Body of pancreas (tissue), 4 donors: ENCODE measurements at regions not wholly inside any gene's neighbourhood (a gene's known extent, or its start where the extent isn't known, plus 50 kb on each side); places are given as distances from the start of the nearest gene placed in this dataset.

ENCODE experiments used
- ATAC-seq: fragments of 150-250 bp; one replicate; pipeline ENCODE4 v1.9.1; 2016
- DNase-seq, 4 donors: peaks; one replicate each; pipeline ENCODE4 v3.0.0-alpha.2; 2019
- H3K27ac ChIP-seq, 4 donors: fragments of 200-600 bp; sonication (generic); 1 replicate in 3 of 4; 2 replicates in 1 of 4; pipeline versions ENCODE4 v1.5.1 to v1.6.1; 2016 to 2019; ENCODE audit warnings: mild to moderate bottlenecking in 1 of 4, mixed read lengths in 1 of 4, moderate library complexity in 1 of 4
- H3K27me3 ChIP-seq, 2 donors: fragments of 200-600 bp; sonication (generic); one replicate each; pipeline ENCODE4 v1.6.0; 2016; ENCODE audit warnings: mild to moderate bottlenecking in 1 of 2
- H3K36me3 ChIP-seq, 2 donors: fragments of 200-600 bp; sonication (generic); replicated peaks in 1 of 2; 2 replicates each; pipeline ENCODE4 v1.5.1; 2016; ENCODE audit warnings: low read depth in 2 of 2; ENCODE audit not compliant: insufficient read depth in 1 of 2
- H3K4me1 ChIP-seq: fragments of 200-600 bp; sonication (generic); one replicate; pipeline ENCODE4 v1.6.0; 2016
- H3K4me3 ChIP-seq, 2 donors: fragments of 200-600 bp; sonication (generic); 1 replicate in 1 of 2; 2 replicates in 1 of 2; pipeline ENCODE4 v1.5.1; 2016 to 2019
- H3K9me3 ChIP-seq, 3 donors: fragments of 200-600 bp; sonication (generic); 1 replicate in 2 of 3; 2 replicates in 1 of 3; pipeline ENCODE4 v1.5.1; 2016
- POLR2A ChIP-seq, 3 donors: fragments of 450-650 bp; IDR thresholded peaks; one replicate each; pipeline ENCODE4 v1.6.1; 2016; ENCODE audit warnings: antibody characterized with exemption in 3 of 3, mild to moderate bottlenecking in 2 of 3
- WGBS, 2 donors: methylation state at CpG; one replicate each; pipeline ENCODE4 v1.1.5; 2017; 5-methylcytosine and 5-hydroxymethylcytosine counted together
- intact Hi-C: fragments of 100-400 bp; cut with DNase I; formaldehyde crosslinking; loops from one replicate; pipeline ENCODE4 v1.15.1; 2023
- TF ChIP-seq, protein P1 (sequence below), 7 experiments: fragments of 450-650 bp in 4 of 7; fragments of 200-600 bp in 3 of 7; sonication (generic) in 3 of 7; IDR thresholded peaks; one replicate each; pipeline ENCODE4 v1.5.1; 2016 to 2019; ENCODE audit warnings: antibody characterized with exemption in 7 of 7

- Histone ChIP-seq H3K4me3 (no peak overlapping the region), H3K9me3 (no peaks in the 10 kb centered on the region), H3K27me3 (no peaks in the 10 kb centered on the region), H3K36me3 (no peaks in the 10 kb centered on the region), H3K4me1 (no peaks in the 10 kb centered on the region), H3K27ac (no peak overlapping the region)
- no peak for ATAC-seq
- TF ChIP-seq, protein P1, sequence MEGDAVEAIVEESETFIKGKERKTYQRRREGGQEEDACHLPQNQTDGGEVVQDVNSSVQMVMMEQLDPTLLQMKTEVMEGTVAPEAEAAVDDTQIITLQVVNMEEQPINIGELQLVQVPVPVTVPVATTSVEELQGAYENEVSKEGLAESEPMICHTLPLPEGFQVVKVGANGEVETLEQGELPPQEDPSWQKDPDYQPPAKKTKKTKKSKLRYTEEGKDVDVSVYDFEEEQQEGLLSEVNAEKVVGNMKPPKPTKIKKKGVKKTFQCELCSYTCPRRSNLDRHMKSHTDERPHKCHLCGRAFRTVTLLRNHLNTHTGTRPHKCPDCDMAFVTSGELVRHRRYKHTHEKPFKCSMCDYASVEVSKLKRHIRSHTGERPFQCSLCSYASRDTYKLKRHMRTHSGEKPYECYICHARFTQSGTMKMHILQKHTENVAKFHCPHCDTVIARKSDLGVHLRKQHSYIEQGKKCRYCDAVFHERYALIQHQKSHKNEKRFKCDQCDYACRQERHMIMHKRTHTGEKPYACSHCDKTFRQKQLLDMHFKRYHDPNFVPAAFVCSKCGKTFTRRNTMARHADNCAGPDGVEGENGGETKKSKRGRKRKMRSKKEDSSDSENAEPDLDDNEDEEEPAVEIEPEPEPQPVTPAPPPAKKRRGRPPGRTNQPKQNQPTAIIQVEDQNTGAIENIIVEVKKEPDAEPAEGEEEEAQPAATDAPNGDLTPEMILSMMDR (IDR thresholded peaks at IDR 0.05), result no peak
- no peak for TF ChIP-seq POLR2A (IDR thresholded peaks at IDR 0.05)
- 43 to 61% methylated on average over 6 of the region's 6 CpGs for WGBS, 2 donors
- intact Hi-C loops, result no loop called here
- DNase-seq, result no peak
Measured at GRCh38 chr13:95367309-95367843, 66.1 kb upstream of the ABCC4 start.

DNA sequence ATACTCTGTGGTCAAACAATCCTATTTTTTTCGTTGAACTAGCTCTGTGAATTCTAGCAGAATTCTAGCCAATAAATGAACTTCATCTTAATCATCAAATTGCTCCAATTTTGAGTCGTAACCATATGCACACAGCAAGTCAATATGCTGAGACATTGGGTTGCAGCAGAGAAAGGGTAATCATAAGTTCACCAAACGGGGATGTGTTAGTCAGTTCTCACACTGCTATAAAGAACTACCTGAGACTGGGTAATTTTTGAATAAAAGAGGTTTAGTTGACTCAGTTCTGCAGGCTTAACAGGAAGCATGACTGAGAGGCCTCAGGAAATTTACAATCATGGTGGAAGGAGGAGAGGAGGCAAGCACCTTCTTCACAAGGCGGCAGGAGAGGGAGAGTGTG is 67.7 kb upstream of the ABCC4 start:
- no peak for ATAC-seq
- no peak overlapping the region for H3K4me3 ChIP-seq
- H3K4me1 ChIP-seq, result no peaks in the 10 kb centered on the region
- WGBS, 2 donors, result 67 to 75% methylated on average over 4 of the region's 4 CpGs
- intact Hi-C loops, result no loop called here
- no peaks in the 10 kb centered on the region for H3K36me3 ChIP-seq
- no peaks in the 10 kb centered on the region for H3K27me3 ChIP-seq
- H3K9me3 ChIP-seq, result no peaks in the 10 kb centered on the region
- no peak for DNase-seq
- H3K27ac ChIP-seq, result no peak overlapping the region
- no peak for TF ChIP-seq POLR2A (IDR thresholded peaks at IDR 0.05)
- TF ChIP-seq, protein P1 (IDR thresholded peaks at IDR 0.05), result no peak

GRCh38 chr13:95375706-95376105 is 74.5 kb upstream of the ABCC4 start:
- Histone ChIP-seq H3K36me3 (no peaks in the 10 kb centered on the region), H3K27me3 (no peaks in the 10 kb centered on the region), H3K4me1 (peaks cover 5% of the 10 kb centered on the region), H3K4me3 (no peak overlapping the region), H3K9me3 (no peaks in the 10 kb centered on the region), H3K27ac (no peak overlapping the region)
- ATAC-seq (no peak), DNase-seq (no peak)
- 0% methylated on average over 1 of the region's 1 CpG for WGBS, 2 donors
- TF ChIP-seq POLR2A (IDR thresholded peaks at IDR 0.05), result no peak
- TF ChIP-seq, protein P1 (IDR thresholded peaks at IDR 0.05), result no peak
- intact Hi-C loops, result loop anchor here (10.0 kb wide), 1 partner anchor 71 kb away; the partner anchor contains the start of gene ABCC4

- no peak overlapping the region for H3K27ac ChIP-seq
- DNase-seq (no peak), ATAC-seq (no peak)
- WGBS, 2 donors, result 64 to 67% methylated on average over 1 of the region's 1 CpG
- H3K36me3 ChIP-seq, result no peaks in the 10 kb centered on the region
- no peaks in the 10 kb centered on the region for H3K9me3 ChIP-seq
- H3K4me1 ChIP-seq, result peaks cover 9% of the 10 kb centered on the region
- intact Hi-C loops, result loop anchor here (10.0 kb wide), 1 partner anchor 74 kb away; the partner anchor contains the start of gene ABCC4
- TF ChIP-seq, protein P1 (IDR thresholded peaks at IDR 0.05), result no peak
- no peak for TF ChIP-seq POLR2A (IDR thresholded peaks at IDR 0.05)
- H3K27me3 ChIP-seq, result no peaks in the 10 kb centered on the region
- no peak overlapping the region for H3K4me3 ChIP-seq
Measured at GRCh38 chr13:95378603-95379002, 77.4 kb upstream of the ABCC4 start.
